DND-41 (cell line): ENCODE measurements at regions not wholly inside any gene's neighbourhood (a gene's known extent, or its start where the extent isn't known, plus 50 kb on each side); places are given as distances from the start of the nearest gene placed in this dataset.

Experiments
- ATAC-seq: fragments of 200-7000 bp; cut with Tn5 transposase; 3 replicates; pipeline ENCODE4 v1.9.1; 2021; ENCODE audit warnings: low read depth; ENCODE audit not compliant: insufficient read depth
- DNase-seq: peaks from one replicate; pipeline ENCODE4 v3.0.0-alpha.2; 2020
- H2AFZ ChIP-seq: 2 replicates; pipeline ENCODE4 v1.6.0; 2012; ENCODE audit warnings: low read depth, low read length
- H3K27ac ChIP-seq: 2 replicates; pipeline ENCODE4 v1.5.1; 2012; ENCODE audit warnings: low read length, inconsistent platforms
- H3K27me3 ChIP-seq: fragments of 200-600 bp; sonication (generic); 2 replicates; pipeline ENCODE4 v1.6.0; 2012; ENCODE audit warnings: low read length, mild to moderate bottlenecking, inconsistent platforms; ENCODE audit not compliant: insufficient read depth, poor library complexity
- H3K36me3 ChIP-seq: 2 replicates; pipeline ENCODE4 v1.5.1; 2012; ENCODE audit warnings: low read length, inconsistent platforms; ENCODE audit not compliant: insufficient read depth
- H3K4me1 ChIP-seq: 2 replicates; pipeline ENCODE4 v1.5.1; 2012; ENCODE audit warnings: mild to moderate bottlenecking, low read length; ENCODE audit not compliant: insufficient read depth
- H3K4me2 ChIP-seq: 2 replicates; pipeline ENCODE4 v1.6.0; 2012; ENCODE audit warnings: mild to moderate bottlenecking, moderate library complexity, low read length, inconsistent platforms; ENCODE audit not compliant: insufficient read depth
- H3K4me3 ChIP-seq, 2 experiments: fragments of 200-600 bp in 1 of 2; shearing (Covaris generic) in 1 of 2; 2 replicates each; pipeline ENCODE4 v1.5.1; 2012 to 2016; ENCODE audit warnings: inconsistent platforms in 2 of 2, low read length in 2 of 2, mild to moderate bottlenecking in 2 of 2, low read depth in 1 of 2, moderate library complexity in 1 of 2
- H3K79me2 ChIP-seq: 2 replicates; pipeline ENCODE4 v1.6.0; 2012; ENCODE audit warnings: low read length, inconsistent platforms; ENCODE audit not compliant: insufficient read depth
- H3K9ac ChIP-seq: 2 replicates; pipeline ENCODE4 v1.6.0; 2012; ENCODE audit warnings: low read depth, mild to moderate bottlenecking, inconsistent platforms, low read length, moderate library complexity
- H3K9me3 ChIP-seq: 2 replicates; pipeline ENCODE4 v1.5.1; 2012; ENCODE audit warnings: low read length, moderate library complexity, mild to moderate bottlenecking, inconsistent platforms; ENCODE audit not compliant: insufficient read depth, severe bottlenecking
- H4K20me1 ChIP-seq: 2 replicates; pipeline ENCODE4 v1.6.0; 2012; ENCODE audit warnings: low read length; ENCODE audit not compliant: insufficient read depth
- CTCF ChIP-seq: IDR thresholded peaks from 2 replicates; pipeline ENCODE4 v1.5.1; 2012; ENCODE audit warnings: borderline replicate concordance, low read length, moderate library complexity, mild to moderate bottlenecking; ENCODE audit not compliant: poor library complexity, severe bottlenecking; ENCODE audit errors: extremely low read depth
- EZH2 ChIP-seq: IDR thresholded peaks from 3 replicates; pipeline ENCODE4 v1.6.1; 2012; ENCODE audit warnings: borderline replicate concordance, low read depth, mild to moderate bottlenecking, moderate library complexity, low read length, inconsistent platforms; ENCODE audit not compliant: severe bottlenecking

- no peaks in the 10 kb centered on the region for H4K20me1 ChIP-seq
- DNase-seq = no peak
- no peak overlapping the region for H3K4me3 ChIP-seq
- no peak overlapping the region for H3K9ac ChIP-seq
- no peak for TF ChIP-seq EZH2
- no peak for TF ChIP-seq CTCF
- no peaks in the 10 kb centered on the region for H3K4me1 ChIP-seq
- no peaks in the 10 kb centered on the region for H3K27me3 ChIP-seq
- H3K79me2 ChIP-seq = no peaks in the 10 kb centered on the region
- H3K9me3 ChIP-seq = no peaks in the 10 kb centered on the region
- no peak overlapping the region for H3K27ac ChIP-seq
- H3K36me3 ChIP-seq = no peaks in the 10 kb centered on the region
- no peak overlapping the region for H2AFZ ChIP-seq
- H3K4me2 ChIP-seq = no peak overlapping the region
- ATAC-seq = no peak
These were observed 51.2 kb downstream of the GRK7 start for GRCh38 chr3:141814375-141814774.

GRCh38 chr3:141815667-141816066, 52.5 kb downstream of the GRK7 start:
- no peaks in the 10 kb centered on the region for H3K4me1 ChIP-seq
- no peak overlapping the region for H2AFZ ChIP-seq
- H3K27me3 ChIP-seq = no peaks in the 10 kb centered on the region
- H3K9ac ChIP-seq = no peak overlapping the region
- TF ChIP-seq CTCF = no peak
- DNase-seq = peak; percentile 14
- H3K4me3 ChIP-seq = no peak overlapping the region
- H3K27ac ChIP-seq = no peak overlapping the region
- no peaks in the 10 kb centered on the region for H3K36me3 ChIP-seq
- no peak overlapping the region for H3K4me2 ChIP-seq
- no peaks in the 10 kb centered on the region for H3K9me3 ChIP-seq
- no peak for ATAC-seq
- H4K20me1 ChIP-seq = no peaks in the 10 kb centered on the region
- H3K79me2 ChIP-seq = no peaks in the 10 kb centered on the region

- Histone ChIP-seq H3K36me3 (no peaks in the 10 kb centered on the region), H3K9ac (no peak overlapping the region), H2AFZ (no peak overlapping the region), H3K79me2 (no peaks in the 10 kb centered on the region), H4K20me1 (no peaks in the 10 kb centered on the region), H3K9me3 (no peaks in the 10 kb centered on the region), H3K4me3 (no peak overlapping the region), H3K27me3 (no peaks in the 10 kb centered on the region), H3K4me2 (no peak overlapping the region), H3K4me1 (no peaks in the 10 kb centered on the region), H3K27ac (no peak overlapping the region)
- DNase-seq (no peak), ATAC-seq (no peak)
- TF ChIP-seq EZH2 (no peak), CTCF (no peak)
These were observed 53.8 kb downstream of the GRK7 start for GRCh38 chr3:141816958-141817357.

GRCh38 chr3:141825216-141826011, 51.0 kb upstream of the ATP1B3 start:
- Histone ChIP-seq H3K4me1 (no peaks in the 10 kb centered on the region), H4K20me1 (no peaks in the 10 kb centered on the region), H3K36me3 (no peaks in the 10 kb centered on the region), H3K4me2 (no peak overlapping the region), H3K9ac (no peak overlapping the region), H3K27me3 (no peaks in the 10 kb centered on the region), H2AFZ (no peak overlapping the region), H3K79me2 (no peaks in the 10 kb centered on the region), H3K4me3 (no peak overlapping the region), H3K27ac (no peak overlapping the region), H3K9me3 (no peaks in the 10 kb centered on the region)
- TF ChIP-seq EZH2 (no peak), CTCF (no peak)
- ATAC-seq (no peak), DNase-seq (no peak)
